Superior temporal gyrus (tissue), 1 donor: ENCODE measurements at regions not wholly inside any gene's neighbourhood (a gene's known extent, or its start where the extent isn't known, plus 50 kb on each side); places are given as distances from the start of the nearest gene placed in this dataset.

Experiments used
- DNase-seq: peaks from one replicate; pipeline ENCODE4 v3.0.0-alpha.2; 2016; ENCODE audit errors: extremely low spot score

DNA sequence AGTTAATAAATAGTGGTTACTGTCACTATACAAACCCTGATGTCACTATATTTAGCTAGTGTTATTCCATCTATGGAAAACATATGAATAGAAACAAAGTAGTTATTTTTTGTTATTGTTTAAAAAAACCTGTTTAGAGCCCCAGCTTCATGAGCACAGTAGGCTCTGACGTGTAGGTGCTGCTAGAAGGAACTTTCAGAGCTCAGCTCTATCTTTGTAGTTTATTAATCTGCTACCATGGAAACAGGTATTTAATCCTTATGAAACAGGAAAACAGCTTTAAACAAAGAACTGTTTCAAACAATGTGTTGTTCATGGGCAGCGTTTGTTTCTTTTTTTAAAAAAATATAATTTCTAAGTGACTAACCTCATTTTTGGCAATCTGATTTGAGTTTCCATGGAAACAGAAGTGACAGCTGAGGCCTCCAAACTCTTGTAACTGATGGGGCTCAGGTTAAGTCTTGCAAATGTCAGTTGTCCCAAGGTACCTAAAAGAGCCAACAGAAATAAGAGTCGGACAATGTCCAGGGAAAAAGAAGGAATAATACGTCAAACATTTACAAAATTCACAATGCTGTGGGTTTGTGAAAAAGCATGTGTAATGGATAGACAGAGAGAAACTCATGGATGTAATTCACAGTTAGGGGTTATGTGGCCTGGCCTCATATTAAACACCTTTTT, 162.0 kb upstream of the C21orf91 start:
- no peak for DNase-seq

DNA sequence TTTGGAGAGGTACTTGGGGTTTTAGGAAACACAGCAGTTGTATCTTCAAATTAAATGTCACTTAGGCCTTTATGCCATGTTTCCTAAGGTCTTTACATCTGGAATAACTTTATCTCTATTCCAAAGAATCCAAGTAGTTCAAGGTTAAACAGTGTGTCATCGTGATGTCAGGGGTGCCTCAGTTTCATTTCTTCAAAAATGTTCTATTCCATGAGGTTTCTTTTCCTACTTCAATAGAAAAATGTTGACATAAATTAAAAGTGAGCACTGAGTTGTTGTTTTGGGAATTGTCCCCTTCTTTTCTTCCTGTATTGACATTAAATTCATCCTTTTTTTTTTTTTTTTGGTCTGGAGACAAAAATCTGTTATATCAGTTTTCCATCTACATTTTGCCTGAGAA, 160.6 kb upstream of the C21orf91 start:
- DNase-seq, result no peak

DNA sequence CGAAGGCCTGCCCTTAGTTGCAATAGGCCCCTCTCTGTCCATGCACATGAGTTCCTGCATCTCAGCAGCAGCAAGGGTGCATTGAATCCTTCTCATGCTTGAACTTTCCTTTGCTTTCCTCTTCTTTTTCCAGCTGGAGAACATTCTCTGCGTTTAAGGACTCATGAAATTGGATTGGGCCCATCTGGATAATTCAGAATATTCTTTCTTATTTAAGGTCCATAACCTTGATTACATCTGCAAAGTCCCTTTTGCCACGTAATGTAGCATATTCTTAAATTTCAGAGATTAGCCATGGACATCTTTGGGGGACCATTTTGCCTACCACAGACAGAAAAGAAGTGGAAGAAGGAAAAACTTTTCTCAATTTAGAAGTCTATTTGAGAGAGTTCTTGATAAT, 159.7 kb upstream of the C21orf91 start:
- DNase-seq, result no peak

DNA sequence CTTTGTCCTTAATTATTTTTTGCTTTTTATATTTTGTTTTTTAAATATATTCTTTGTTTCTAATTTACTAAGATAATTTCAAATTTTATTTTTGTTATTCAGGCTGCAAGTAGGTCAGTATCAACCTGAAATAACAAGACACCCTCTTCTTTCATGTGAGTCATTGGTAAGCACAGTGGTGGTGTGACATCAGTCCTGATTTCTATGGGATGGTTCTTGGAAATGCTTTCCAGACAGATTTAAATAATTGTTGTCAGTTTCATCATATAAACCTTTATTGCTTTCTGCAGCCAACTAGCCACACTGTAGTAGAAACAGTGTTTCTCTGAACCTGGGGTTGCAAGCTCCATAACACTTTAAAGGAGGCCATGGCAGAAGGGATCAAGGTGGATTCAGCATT, 157.5 kb upstream of the C21orf91 start:
- DNase-seq, result no peak

DNA sequence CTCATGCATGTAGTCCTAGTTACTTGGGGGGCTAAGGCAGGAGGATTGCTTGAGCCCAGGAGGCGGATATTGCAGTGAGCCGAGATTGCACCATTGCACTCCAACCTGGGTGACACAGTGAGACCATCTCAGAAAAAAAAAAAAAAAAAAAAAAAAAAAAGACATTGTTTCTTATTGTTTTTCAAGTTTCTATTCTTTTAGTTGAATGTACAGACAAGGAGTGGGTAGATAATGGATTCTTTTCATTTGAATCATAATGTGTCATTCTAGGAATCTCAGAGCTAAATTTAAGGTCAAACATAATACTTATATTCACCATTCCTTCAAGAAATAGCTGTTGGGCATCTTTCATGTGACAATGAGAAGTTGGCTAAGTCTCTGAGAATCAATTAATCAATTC, 157.0 kb upstream of the C21orf91 start:
- no peak for DNase-seq

DNA sequence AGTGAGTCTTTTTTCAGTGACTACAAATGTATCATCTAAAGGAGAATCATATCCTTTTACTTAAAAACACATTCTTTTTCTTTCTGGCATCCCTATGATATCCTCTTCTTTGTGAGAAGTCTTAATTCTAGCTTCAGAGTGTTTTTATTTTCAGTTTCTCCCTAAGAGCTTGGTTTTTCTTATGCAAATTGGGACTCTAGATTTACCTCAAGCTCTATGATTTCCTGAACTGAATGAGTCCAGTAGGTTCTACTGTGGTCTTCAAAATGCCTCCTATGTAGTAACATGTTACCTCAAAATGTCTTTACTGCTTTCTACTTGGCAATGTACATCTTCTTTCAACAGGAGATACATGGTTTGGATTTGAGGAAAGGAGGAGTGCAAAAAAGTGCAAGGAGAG, 148.2 kb upstream of the C21orf91 start:
- no peak for DNase-seq

DNA sequence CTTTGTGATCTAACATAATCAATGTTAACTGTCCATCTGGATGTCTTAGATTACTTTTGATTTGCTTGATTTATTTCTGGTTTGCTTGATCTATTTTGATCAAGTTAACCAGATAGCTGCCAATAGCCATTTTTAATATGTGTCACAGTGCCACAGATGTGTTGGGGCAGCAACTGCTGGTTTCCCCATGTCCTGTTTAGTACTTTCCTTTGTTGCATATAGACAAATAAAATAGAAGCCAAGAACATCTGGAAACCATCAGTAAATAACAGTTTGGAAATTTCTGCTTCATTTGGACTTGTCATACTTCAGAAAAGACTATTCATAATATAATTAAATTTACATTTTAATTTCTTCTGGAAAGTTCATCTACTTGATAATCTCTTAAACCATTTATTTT, 145.6 kb upstream of the C21orf91 start:
- DNase-seq, result no peak

DNA sequence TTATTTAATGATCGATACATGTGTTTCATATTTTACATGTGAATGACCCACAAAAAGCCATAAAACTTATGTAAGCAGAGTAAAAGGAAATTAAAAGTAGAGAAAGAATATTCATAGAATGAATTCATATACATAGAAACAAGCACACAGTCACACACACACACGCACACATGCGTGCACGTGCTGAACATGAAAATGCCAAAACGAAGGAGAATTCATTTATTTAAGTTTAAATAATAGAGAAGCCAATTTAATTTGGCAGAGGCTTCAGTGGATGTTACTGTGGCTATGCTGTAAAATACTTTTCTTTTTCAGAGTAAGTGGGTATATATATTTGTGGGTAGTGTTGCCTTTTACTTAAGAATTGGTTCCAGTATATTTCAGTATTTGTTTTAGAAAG, 145.0 kb upstream of the C21orf91 start:
- no peak for DNase-seq

DNA sequence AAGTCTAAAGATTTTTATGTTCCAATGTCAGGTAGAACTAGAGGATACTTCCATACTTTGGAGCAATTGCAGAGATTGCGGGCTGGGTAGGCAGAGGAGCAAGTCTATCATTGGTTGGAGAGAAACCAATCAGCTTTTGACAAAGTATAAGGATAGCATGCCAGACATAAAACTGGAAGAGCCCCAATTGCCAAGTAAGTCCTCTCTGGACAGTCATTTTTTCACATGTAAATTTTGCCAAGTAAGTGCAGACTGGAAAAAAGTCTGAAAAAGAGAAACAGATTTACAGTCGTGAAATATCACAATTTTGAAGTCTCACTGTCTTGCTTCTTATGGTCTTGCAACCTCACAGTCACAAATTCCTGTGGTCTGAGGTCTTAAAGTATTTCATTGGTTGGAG, 131.4 kb upstream of the C21orf91 start:
- no peak for DNase-seq

DNA sequence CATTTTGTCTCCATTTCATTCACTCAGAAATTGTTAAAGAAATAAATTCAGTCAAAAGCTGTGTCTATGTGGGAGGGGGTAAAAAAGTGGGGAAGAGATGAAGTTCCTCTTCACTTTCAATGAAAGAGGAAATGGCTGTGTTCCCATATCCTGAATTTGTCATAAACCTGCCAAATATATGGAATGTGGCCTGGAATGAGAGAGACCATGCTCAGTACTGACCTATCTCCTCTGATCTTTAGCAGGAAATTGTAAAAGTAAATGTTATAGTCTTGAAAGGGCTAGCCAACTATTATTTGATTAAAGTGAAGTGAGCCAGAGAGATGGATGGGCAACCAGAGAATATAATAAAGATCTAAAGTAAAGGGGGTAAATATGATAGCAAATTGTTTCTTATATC, 130.3 kb upstream of the C21orf91 start:
- DNase-seq, result no peak

DNA sequence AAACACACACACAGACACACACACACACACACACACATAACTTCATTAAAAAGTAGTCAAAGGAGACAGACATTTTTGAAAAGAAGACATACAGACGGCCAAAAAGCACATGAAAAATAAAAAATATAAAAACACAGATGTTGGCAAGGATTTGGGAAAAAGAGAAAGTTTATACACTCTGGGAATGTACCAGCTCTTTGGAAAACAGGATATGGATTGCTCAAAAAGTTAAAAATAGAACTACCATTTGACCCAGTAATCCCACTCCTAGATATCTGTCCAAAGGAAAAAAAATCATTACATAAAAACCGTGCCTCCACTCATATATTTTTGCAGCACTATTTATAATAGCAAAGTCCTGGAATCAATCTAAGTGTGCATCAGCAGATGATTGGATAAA, 128.4 kb upstream of the C21orf91 start:
- DNase-seq, result no peak

DNA sequence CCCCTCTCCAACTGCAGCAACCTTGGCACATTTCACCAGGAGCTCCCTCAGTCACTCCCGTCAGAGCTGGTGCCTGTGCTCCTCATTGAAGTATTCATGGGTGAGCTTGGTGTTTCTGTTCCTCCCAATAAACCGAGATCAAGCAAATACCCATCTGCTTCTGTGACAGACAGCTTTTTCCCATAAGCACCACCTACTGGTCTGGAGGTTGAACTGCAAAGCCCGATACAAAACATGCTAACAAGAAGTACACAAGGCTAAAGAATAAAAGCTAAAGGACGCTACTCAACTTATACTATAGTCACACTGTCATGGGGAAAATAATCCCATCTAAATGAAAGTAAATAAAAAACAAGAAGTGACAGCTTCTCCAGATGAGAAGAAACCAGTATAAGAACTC, 111.9 kb upstream of the C21orf91 start:
- DNase-seq, result no peak

DNA sequence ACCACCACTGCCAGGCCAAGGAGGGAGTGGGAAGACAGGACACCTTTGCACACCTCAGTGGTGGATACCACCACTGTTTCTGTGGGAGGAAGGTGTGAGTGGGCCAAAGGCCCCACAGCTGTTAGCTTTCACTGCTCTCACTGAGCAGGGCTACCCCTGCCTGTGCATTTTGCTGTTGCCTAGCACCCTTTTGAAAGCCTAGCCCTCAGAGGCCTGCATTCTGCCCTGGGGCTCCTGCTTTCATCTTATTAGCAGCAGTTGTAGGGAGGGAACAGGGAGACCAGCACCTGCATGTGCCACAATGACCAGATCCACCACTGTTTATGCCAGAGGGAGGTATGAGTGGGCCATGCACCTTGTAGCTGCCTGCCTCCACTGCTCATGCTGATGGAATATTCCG, 110.9 kb upstream of the C21orf91 start:
- no peak for DNase-seq

DNA sequence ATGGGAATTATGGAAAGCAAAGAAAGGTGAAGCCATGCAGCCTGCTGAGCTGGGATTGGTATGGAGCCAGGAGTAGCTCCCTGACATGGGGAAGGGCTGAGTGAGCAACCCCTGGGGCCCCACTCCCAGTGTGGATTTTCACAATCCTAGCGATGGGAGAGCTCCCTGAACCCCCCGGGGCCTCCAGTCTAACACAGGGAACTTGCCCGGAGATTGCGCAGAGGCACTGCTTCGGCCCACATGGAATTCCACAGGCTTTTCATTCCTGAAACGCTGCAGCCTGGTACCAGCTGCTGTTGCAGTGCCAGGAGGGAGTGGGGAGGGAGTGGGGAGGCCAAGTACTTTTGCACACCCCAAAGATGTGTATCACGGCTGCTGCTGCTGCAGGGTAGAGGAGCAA, 110.4 kb upstream of the C21orf91 start:
- no peak for DNase-seq

DNA sequence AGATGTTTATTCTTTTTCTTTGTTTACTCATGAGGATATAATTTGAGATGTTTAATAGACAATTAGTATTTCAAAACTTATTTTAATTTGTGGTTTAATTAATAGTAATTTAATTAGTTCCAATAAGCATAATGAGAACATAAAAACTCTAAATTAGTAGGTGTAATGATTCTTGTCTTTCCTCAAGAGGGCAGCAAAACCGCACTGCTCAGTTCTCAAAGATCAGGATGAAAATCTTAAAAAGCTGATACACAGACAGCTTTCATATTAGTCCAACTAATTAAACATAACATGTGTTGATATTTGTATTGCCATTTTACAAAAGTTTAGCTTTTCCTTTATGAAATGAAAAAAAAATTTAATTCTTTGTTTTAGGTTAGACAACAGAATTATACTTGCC, 106.7 kb upstream of the C21orf91 start:
- DNase-seq, result peak; percentile 65

DNA sequence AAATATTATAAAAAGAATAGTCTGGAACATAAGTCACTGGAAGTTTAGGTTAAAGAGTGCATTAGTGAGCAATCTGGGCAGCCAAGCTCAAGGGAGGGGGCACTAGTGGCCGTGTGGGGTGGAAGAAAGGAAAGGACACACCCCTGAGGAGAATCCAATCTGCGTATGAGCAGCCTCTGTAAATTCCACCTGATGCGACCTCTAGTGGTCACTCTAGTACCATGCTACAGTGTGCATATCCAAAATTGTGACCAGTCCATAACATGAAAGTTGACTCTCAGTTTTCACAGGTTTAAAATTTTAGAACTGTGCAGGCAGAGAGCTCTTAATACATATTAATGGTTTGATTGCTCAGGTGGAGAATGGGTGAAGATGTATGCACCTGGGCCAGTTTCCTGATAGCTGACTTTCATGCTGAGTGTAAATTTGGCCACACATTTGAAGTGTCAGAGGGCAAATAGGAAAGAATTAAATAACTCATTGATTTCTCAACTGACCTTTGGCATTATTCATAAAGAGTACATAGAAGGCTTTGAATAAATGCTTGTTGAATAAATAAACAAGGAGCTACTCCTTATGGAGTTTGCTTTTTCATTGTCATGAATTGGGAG, 105.9 kb upstream of the C21orf91 start:
- peak; percentile 80 for DNase-seq

DNA sequence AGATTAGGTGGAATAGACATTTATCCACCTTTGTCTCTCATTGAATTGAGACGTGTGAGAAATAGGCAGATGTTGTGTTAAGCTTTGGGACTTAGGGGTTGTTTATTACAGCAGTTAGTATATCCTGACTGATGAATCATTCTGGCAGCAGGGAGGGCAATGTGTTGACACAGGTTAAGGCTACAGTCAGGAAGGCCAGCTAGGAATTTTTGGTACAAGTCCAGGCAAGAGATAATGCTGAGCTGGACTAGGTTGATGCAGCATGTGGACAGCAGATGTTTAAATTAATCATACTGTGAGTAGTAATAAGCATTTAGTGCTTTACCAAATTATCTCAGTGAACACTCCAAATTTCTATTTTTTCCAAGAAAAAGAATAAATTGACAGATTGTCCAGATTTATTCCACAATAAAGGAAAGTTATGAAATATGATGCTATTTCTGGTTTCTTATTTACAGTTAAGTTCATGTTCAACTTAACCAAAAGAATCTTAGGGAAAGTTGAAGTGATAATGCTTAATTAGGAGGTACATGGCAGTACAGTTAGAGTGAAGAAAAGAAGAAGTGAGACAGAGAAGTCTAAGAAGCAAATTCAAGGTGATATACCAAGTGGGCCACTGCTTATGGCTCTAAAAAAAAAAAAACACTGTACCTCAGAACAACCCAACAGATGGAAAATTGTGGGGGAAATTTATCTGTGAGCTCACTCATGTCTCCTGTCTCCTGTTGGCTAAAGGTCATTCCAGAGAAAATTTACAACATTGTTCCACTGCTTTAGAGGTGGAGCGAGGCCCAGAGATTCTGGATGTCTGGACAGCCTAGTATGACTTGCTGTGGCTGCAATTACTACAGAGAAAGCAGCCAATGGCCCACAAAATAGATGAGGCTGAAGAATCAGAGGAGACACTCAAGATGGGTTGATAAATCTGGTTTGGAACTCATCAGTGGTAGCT, 102.7 kb upstream of the C21orf91 start:
- no peak for DNase-seq

DNA sequence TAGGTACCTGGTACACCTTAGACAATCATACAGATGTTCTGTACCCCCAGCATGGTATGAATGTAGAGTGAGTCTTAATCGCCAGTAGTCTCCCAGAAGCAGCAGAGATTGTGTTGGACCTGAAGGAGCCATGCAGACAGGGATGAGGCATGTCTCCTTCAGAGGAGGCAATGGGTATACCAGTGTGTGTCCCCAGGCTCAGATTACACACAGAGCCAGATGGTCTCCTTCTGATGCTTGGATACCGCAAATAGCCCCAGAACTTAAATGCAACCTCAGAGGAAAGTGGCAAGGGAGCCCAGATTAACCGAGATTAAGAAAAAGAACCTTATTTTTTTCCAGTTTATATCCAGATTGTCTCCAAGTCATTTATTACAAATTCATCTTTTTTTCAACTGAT, 96.8 kb upstream of the C21orf91 start:
- DNase-seq, result no peak

DNA sequence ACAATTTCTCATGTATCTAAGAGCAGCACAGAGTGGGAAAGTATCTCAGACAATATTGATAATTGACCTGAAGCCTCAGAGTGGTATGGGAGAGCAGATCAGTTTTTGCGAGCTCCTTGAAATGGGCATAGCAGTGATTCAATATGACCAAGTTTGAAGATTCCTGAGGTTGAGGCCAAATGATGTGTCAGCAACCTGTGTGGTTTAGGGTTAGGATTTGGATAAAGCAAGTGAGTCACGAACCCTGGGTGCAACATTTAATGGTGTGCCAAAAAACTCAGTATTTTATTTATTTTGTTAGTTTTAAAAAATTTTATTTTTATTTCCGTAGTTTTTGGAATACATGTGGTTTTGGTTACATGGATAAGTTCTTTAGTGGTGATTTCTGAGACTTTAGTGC, 92.5 kb upstream of the C21orf91 start:
- no peak for DNase-seq

DNA sequence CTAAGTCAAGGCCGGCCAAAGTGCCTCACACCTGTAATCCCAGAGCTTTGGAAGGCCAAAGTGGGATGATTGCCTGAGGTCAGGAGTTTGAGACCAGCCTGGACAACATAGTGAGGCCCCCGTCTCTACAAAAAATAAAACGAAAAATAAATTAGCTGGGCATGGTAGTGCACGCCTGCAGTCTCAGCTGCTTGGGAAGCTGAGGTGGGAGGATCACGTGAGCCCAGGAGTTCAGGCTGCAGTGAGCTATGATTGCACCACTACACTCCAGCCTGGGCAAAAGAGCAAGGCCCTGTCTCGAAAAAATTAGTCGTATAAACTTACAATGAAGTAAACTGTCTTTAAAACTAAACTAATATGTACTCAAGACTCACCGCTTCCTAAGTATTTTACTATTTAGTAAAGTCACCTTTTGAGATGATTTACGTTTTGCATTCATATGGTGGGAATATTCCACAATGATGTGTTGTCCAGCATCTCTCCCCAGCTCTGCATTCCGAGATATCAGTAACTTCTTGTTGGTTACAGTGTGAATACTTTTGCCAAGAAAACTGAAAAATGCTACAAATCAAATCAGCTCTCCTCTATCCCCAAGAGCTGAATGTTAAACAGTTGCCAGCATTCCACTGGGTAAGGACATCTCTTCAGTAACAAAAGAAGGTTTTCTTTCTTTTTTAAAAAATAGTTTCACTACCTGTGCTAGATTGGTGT, 84.9 kb upstream of the C21orf91 start:
- DNase-seq, result no peak

DNA sequence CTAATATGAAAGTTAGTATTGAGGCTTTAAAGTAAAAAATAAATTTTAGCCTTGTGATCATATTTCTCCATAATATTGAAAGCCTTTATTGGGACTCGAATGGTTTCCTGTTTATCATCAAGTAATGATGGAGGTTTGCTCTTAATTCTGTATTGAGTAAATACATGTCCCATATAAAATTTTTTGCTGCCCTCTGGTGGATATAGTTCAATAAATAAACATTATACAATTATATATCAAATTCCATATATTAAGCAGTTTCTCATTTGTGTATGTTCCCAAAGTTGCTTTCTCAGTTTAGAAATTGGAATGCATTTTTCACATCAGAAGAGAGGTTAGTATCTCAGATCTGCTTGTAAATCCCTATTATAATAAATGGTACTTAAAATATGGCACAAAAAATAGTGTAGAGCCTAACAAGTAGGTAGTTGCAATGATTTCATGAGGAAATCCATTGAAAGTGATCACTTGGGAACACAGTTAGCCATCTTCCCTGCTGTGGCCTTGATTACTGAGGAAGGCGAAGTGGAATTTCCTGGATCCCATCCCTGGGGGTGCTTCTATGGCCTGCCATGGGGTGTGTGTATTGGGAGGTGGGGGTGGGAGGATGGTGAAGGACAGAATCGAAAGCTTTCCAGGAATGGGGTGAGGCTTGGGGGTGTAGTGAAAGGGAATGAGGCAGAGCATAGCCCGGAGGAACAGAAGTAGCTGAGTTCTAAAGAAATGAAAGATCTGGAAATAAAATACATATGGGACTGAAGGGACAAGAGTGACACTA, 84.1 kb upstream of the C21orf91 start:
- DNase-seq, result peak; percentile 91
